Hepatocyte (in vitro differentiated cells): ENCODE measurements at regions not wholly inside any gene's neighbourhood (a gene's known extent, or its start where the extent isn't known, plus 50 kb on each side); places are given as distances from the start of the nearest gene placed in this dataset.
"Not testable (repeated sequence)": the region's sequence is repeated elsewhere in the genome, so short reads cannot be mapped to it uniquely, and the experiment has no call there.

Experiments
- DNase-seq: peaks from one replicate; pipeline ENCODE4 v3.0.0-alpha.2; 2016; ENCODE audit warnings: low spot score
- H2AFZ ChIP-seq: fragments of 200-600 bp; sonication (generic); 2 replicates; pipeline ENCODE4 v1.6.0; 2016; ENCODE audit warnings: antibody characterized with exemption, mild to moderate bottlenecking
- H3K27ac ChIP-seq: fragments of 200-600 bp; sonication (generic); 2 replicates; pipeline ENCODE4 v1.5.1; 2016; ENCODE audit warnings: mild to moderate bottlenecking
- H3K27me3 ChIP-seq: fragments of 200-600 bp; sonication (generic); 2 replicates; pipeline ENCODE4 v1.6.1; 2016
- H3K36me3 ChIP-seq: fragments of 200-600 bp; sonication (generic); replicated peaks from 2 replicates; pipeline ENCODE4 v1.5.1; 2016; ENCODE audit warnings: low read depth; ENCODE audit not compliant: insufficient read depth
- H3K4me1 ChIP-seq: fragments of 200-600 bp; sonication (generic); 2 replicates; pipeline ENCODE4 v1.5.1; 2016; ENCODE audit warnings: mild to moderate bottlenecking, moderate library complexity; ENCODE audit not compliant: insufficient read depth
- H3K4me2 ChIP-seq: fragments of 200-600 bp; sonication (generic); 2 replicates; pipeline ENCODE4 v1.6.0; 2016
- H3K4me3 ChIP-seq: fragments of 200-600 bp; sonication (generic); 2 replicates; pipeline ENCODE4 v1.5.1; 2016; ENCODE audit warnings: mild to moderate bottlenecking
- H3K79me2 ChIP-seq: fragments of 200-600 bp; sonication (generic); 2 replicates; pipeline ENCODE4 v1.6.0; 2017; ENCODE audit warnings: mild to moderate bottlenecking
- H3K9me2 ChIP-seq: fragments of 200-600 bp; sonication (generic); replicated peaks from 2 replicates; pipeline ENCODE4 v1.6.0; 2017; ENCODE audit warnings: mild to moderate bottlenecking; ENCODE audit not compliant: insufficient read depth
- H3K9me3 ChIP-seq: fragments of 200-600 bp; sonication (generic); 2 replicates; pipeline ENCODE4 v1.5.1; 2016; ENCODE audit warnings: low read depth, mild to moderate bottlenecking
- H4K20me1 ChIP-seq: fragments of 200-600 bp; sonication (generic); 2 replicates; pipeline ENCODE4 v1.6.0; 2016; ENCODE audit warnings: mild to moderate bottlenecking; ENCODE audit not compliant: insufficient read depth, poor library complexity, severe bottlenecking
- EZH2 ChIP-seq: fragments of 200-600 bp; sonication (generic); IDR thresholded peaks from 2 replicates; pipeline ENCODE4 v1.6.1; 2016; ENCODE audit warnings: antibody characterized with exemption, mild to moderate bottlenecking, borderline replicate concordance
- EZH2phosphoT487 ChIP-seq: fragments of 200-600 bp; sonication (generic); IDR thresholded peaks from one replicate; pipeline ENCODE4 v1.6.1; 2018; ENCODE audit warnings: antibody characterized with exemption, mild to moderate bottlenecking, low read depth, moderate library complexity; ENCODE audit not compliant: unreplicated experiment, severe bottlenecking
- WGBS: methylation state at CpG from one replicate; pipeline ENCODE4 v1.1.6; 2016; ENCODE audit warnings: low lambda C conversion rate; ENCODE audit errors: missing lambda C conversion rate; 5-methylcytosine and 5-hydroxymethylcytosine counted together
- TF ChIP-seq, protein P1 (sequence below): fragments of 200-600 bp; sonication (generic); IDR thresholded peaks from 2 replicates; pipeline ENCODE4 v1.5.1; 2016; ENCODE audit warnings: antibody characterized with exemption, mild to moderate bottlenecking; ENCODE audit not compliant: poor library complexity

DNA sequence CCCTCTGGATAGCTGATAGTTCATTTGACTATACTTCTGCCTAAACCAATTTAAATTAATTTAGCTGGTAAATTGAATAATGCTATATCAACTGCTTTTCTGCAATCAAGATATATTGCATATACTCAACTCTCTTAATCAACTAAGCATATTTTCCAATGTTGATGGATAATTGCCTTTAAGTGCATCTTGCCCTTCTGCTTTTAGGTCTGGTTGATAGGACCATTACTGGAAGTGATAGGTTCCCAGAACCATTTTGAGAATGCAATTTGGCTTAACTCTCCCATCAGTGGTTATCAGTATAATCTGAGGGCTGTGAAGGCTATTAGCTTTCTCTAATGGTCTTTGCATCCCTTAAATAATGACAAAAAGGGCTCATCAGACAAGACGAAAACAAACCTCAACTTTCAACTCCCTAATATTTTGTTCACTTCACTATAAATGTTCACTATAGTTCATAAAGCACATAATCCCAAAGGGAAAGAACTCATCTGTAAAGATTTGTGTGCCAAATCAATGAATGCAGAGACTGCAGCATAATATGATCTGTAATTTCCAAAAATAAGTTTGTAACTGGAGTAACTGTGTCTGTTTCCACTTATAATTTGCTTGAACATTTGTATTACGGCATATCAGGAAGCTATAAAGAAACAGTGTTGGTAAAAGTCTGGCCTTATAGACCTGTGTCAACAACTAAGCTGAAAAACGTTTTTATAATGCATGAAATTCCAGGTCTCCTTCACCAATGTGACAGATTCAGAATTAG lies 273.6 kb downstream of the FBXO8 start:
- 45% methylated on average over 3 of the region's 3 CpGs for WGBS
- Histone ChIP-seq H3K36me3 (no peaks in the 10 kb centered on the region), H3K79me2 (no peaks in the 10 kb centered on the region), H3K9me3 (no peaks in the 10 kb centered on the region), H3K4me2 (no peak overlapping the region), H3K27me3 (no peaks in the 10 kb centered on the region), H3K9me2 (no peaks in the 10 kb centered on the region), H3K4me3 (peak overlapping the region; percentile 7), H3K27ac (peak overlapping the region; percentile 64), H4K20me1 (no peaks in the 10 kb centered on the region), H2AFZ (no peak overlapping the region), H3K4me1 (peaks cover 11% of the 10 kb centered on the region)
- no peak for DNase-seq
- TF ChIP-seq, protein P1, sequence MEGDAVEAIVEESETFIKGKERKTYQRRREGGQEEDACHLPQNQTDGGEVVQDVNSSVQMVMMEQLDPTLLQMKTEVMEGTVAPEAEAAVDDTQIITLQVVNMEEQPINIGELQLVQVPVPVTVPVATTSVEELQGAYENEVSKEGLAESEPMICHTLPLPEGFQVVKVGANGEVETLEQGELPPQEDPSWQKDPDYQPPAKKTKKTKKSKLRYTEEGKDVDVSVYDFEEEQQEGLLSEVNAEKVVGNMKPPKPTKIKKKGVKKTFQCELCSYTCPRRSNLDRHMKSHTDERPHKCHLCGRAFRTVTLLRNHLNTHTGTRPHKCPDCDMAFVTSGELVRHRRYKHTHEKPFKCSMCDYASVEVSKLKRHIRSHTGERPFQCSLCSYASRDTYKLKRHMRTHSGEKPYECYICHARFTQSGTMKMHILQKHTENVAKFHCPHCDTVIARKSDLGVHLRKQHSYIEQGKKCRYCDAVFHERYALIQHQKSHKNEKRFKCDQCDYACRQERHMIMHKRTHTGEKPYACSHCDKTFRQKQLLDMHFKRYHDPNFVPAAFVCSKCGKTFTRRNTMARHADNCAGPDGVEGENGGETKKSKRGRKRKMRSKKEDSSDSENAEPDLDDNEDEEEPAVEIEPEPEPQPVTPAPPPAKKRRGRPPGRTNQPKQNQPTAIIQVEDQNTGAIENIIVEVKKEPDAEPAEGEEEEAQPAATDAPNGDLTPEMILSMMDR = no peak
- TF ChIP-seq EZH2 = no peak
- no peak for TF ChIP-seq EZH2phosphoT487

DNA sequence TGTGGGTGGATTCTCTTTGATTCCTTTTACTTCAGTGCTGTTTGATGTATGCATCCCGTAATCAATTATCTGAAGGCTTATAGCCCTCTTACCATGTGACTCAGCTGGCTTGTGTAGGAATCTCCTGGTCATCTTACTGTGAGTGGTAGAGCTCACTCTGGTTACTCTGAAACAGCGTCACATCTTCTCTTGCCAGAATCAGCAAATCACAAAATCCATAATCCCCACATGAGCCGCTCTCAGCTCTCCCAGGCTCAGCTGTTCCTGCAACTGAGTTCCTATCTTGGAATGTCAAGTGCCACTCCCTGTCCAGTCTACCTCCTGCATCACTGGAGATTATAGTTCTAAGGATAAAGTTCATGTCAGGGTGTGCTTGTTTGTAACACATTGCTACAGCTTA lies 278.0 kb downstream of the FBXO8 start:
- Histone ChIP-seq H3K4me3 (no peak overlapping the region), H3K4me2 (no peak overlapping the region)
- 42% methylated on average over 3 of the region's 3 CpGs for WGBS

DNA sequence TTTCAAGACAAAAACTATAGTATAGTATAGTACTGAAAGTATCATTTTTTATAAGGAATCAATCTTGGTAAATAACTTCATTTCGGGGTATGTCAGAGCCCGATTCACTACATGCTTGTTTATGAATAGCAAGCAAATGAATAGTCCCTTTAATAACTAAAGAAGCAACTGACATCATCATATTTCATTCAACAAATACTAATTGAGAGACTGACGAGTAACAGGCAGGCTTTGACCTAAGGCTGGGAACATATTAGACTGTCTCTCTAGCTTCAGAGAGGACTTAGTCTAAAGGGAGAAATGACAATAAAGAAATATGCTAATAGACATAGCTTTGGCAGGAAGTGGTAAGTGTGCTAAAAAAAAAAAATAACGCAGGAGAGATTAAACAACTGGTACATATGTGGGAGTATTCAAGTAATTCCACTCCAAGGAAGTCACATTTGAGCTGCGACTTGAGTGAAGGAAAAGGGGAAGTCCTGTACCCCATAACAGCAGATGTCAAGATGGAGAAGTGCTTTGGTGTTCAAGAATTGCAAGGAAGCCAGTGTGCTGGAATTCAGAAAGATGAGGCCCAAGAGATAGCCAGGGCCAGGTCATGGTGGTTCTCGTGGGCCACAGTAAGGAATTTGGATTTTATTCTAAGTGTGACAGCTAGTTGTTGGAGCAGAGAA lies 284.9 kb downstream of the FBXO8 start:
- Histone ChIP-seq H2AFZ (no peak overlapping the region), H3K4me1 (no peaks in the 10 kb centered on the region), H3K27ac (no peak overlapping the region), H3K27me3 (no peaks in the 10 kb centered on the region), H3K9me3 (no peaks in the 10 kb centered on the region), H3K79me2 (no peaks in the 10 kb centered on the region), H3K4me3 (no peak overlapping the region), H3K4me2 (no peak overlapping the region), H3K9me2 (no peaks in the 10 kb centered on the region), H3K36me3 (no peaks in the 10 kb centered on the region), H4K20me1 (no peaks in the 10 kb centered on the region)
- DNase-seq = no peak
- TF ChIP-seq EZH2 (no peak), EZH2phosphoT487 (no peak)
- TF ChIP-seq, protein P1 = no peak
- 82% methylated on average over 6 of the region's 6 CpGs for WGBS

More for the DNA sequence above, 278.0 kb downstream of the FBXO8 start:
- H3K27me3 ChIP-seq = no peaks in the 10 kb centered on the region
- no peaks in the 10 kb centered on the region for H3K79me2 ChIP-seq
- H3K9me3 ChIP-seq = no peaks in the 10 kb centered on the region
- H2AFZ ChIP-seq = no peak overlapping the region
- H4K20me1 ChIP-seq = no peaks in the 10 kb centered on the region
- TF ChIP-seq EZH2 (no peak), EZH2phosphoT487 (no peak)
- TF ChIP-seq, protein P1 = no peak
- no peaks in the 10 kb centered on the region for H3K9me2 ChIP-seq
- peaks cover 4% of the 10 kb centered on the region for H3K4me1 ChIP-seq
- no peaks in the 10 kb centered on the region for H3K36me3 ChIP-seq
- peak; percentile 68 for DNase-seq
- H3K27ac ChIP-seq = peak overlapping the region; percentile 84

DNA sequence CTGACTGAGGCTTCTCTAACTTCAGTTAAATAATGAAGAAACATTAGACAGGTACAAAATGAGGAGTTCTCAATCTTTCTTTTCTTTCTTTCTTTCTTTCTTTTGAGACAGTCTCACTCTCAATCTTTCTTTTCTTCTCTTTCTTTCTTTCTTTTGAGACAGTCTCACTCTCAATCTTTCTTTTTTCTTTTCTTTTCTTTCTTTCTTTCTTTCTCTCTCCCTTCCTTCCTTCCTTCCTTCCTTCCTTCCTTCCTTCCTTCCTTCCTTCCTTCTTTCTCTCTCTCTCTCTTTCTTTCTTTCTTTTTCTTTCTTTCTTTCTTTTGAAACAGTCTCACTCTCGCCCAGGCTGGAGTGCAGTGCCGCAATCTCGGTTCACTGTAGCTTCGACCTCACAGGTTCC lies 287.7 kb downstream of the FBXO8 start:
- H3K36me3 ChIP-seq, H3K79me2 ChIP-seq, DNase-seq, H3K27ac ChIP-seq, H4K20me1 ChIP-seq, H2AFZ ChIP-seq, H3K4me3 ChIP-seq, H3K4me2 ChIP-seq, H3K9me3 ChIP-seq, H3K9me2 ChIP-seq, H3K27me3 ChIP-seq, H3K4me1 ChIP-seq: not testable (repeated sequence)
- 92% methylated on average over 4 of the region's 4 CpGs for WGBS
